ENCODE measurements at regions not wholly inside any gene's neighbourhood (a gene's known extent, or its start where the extent isn't known, plus 50 kb on each side); places are given as distances from the start of the nearest gene placed in this dataset.

- no TSS peak for BruUV-seq (replicated peaks)
- no peak for DNase-seq (ENCODE audit: unreplicated experiment)
- Mint-ChIP-seq H3K36me3 (ENCODE audit: insufficient read depth, unreplicated experiment) (no peaks in the 10 kb centered on the region), H3K9me3 (ENCODE audit: unreplicated experiment) (peaks cover 44% of the 10 kb centered on the region), H3K4me3 (ENCODE audit: unreplicated experiment) (no peak overlapping the region), H3K4me1 (ENCODE audit: insufficient read depth, unreplicated experiment) (no peaks in the 10 kb centered on the region), H3K27me3 (ENCODE audit: insufficient read depth, unreplicated experiment) (no peaks in the 10 kb centered on the region), H3K27ac (ENCODE audit: low read depth, unreplicated experiment) (no peak overlapping the region)
- no peak for TF ChIP-seq CTCF (IDR thresholded peaks at IDR 0.05; ENCODE audit: unreplicated experiment)
- ChIA-PET POLR2A (interaction anchor here (0.7 kb wide), 1 partner anchor 867 kb away, joined by 3 read pairs; no protein-coding TSS in a partner anchor), CTCF (no interaction called here)
- intact Hi-C loops (cut with micrococcal nuclease), result no loop called here
These were observed 329.2 kb upstream of the TSHZ3 start for GRCh38 chr19:31678421-31678820.

DNA sequence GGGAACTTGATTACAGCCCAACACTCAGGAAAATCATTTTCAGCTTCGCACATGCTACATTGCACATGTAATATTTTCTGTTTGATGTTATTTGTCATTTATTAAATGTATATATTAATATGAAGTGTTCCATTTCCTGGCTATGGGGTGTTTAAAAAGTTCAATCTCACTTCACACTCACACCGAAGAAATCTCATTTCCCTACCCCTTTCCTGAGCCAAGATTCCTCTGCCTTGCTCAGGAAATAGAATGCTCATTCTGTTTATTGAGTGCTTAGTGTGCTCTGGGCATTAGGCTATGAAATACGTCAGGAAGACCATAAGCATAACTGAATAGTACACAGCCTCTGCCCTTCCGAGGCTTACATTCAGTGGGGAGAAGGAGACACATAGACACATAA lies 331.9 kb upstream of the TSHZ3 start:
- Mint-ChIP-seq H3K27me3 (ENCODE audit: insufficient read depth, unreplicated experiment) (no peaks in the 10 kb centered on the region), H3K36me3 (ENCODE audit: insufficient read depth, unreplicated experiment) (no peaks in the 10 kb centered on the region), H3K4me3 (ENCODE audit: unreplicated experiment) (no peak overlapping the region), H3K4me1 (ENCODE audit: insufficient read depth, unreplicated experiment) (no peaks in the 10 kb centered on the region), H3K27ac (ENCODE audit: low read depth, unreplicated experiment) (no peak overlapping the region), H3K9me3 (ENCODE audit: unreplicated experiment) (peaks cover 54% of the 10 kb centered on the region)
- no peak for TF ChIP-seq CTCF (IDR thresholded peaks at IDR 0.05; ENCODE audit: unreplicated experiment)
- no TSS peak for BruUV-seq (replicated peaks)
- intact Hi-C loops (cut with micrococcal nuclease), result no loop called here
- DNase-seq (ENCODE audit: unreplicated experiment), result no peak
- POLR2A ChIA-PET, result no interaction called here
- CTCF ChIA-PET, result no interaction called here

GRCh38 chr19:31693131-31693932 lies 344.1 kb upstream of the TSHZ3 start:
- Mint-ChIP-seq H3K27me3 (ENCODE audit: insufficient read depth, unreplicated experiment) (no peaks in the 10 kb centered on the region), H3K27ac (ENCODE audit: low read depth, unreplicated experiment) (no peak overlapping the region), H3K9me3 (ENCODE audit: unreplicated experiment) (peaks cover 36% of the 10 kb centered on the region), H3K4me3 (ENCODE audit: unreplicated experiment) (no peak overlapping the region), H3K4me1 (ENCODE audit: insufficient read depth, unreplicated experiment) (no peaks in the 10 kb centered on the region), H3K36me3 (ENCODE audit: insufficient read depth, unreplicated experiment) (no peaks in the 10 kb centered on the region)
- no peak for TF ChIP-seq CTCF (IDR thresholded peaks at IDR 0.05; ENCODE audit: unreplicated experiment)
- no TSS peak for BruUV-seq (replicated peaks)
- CTCF ChIA-PET, result interaction anchor here (0.6 kb wide), 1 partner anchor 30 kb away, joined by 3 read pairs; no protein-coding TSS in a partner anchor
- DNase-seq (ENCODE audit: unreplicated experiment), result no peak
- intact Hi-C loops (cut with micrococcal nuclease), result no loop called here
- POLR2A ChIA-PET, result no interaction called here

DNA sequence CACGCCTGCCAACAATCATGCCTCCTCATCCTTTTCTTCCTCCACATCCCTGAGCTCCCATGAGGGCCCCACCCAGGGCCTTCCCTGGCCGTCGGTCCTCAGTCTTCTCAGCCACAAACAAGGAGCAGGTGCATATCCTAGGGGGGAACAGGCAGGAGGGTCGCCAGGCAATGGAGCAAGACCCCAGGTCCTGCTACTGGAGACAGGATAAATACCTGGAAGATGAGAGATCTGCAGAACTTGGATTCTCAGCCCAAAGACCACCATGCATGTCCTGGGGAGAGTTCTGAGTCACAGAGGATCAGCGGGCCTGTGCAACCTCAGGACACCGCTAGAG lies 344.7 kb upstream of the TSHZ3 start:
- H3K36me3 Mint-ChIP-seq (ENCODE audit: insufficient read depth, unreplicated experiment), result no peaks in the 10 kb centered on the region
- peaks cover 36% of the 10 kb centered on the region for H3K9me3 Mint-ChIP-seq (ENCODE audit: unreplicated experiment)
- H3K4me3 Mint-ChIP-seq (ENCODE audit: unreplicated experiment), result no peak overlapping the region
- CTCF ChIA-PET, result interaction anchor here (0.6 kb wide), 1 partner anchor 31 kb away, joined by 3 read pairs; no protein-coding TSS in a partner anchor
- no peak for TF ChIP-seq CTCF (IDR thresholded peaks at IDR 0.05; ENCODE audit: unreplicated experiment)
- H3K27me3 Mint-ChIP-seq (ENCODE audit: insufficient read depth, unreplicated experiment), result no peaks in the 10 kb centered on the region
- intact Hi-C loops (cut with micrococcal nuclease), result no loop called here
- DNase-seq (ENCODE audit: unreplicated experiment), result no peak
- POLR2A ChIA-PET, result no interaction called here
- no TSS peak for BruUV-seq (replicated peaks)
- no peak overlapping the region for H3K27ac Mint-ChIP-seq (ENCODE audit: low read depth, unreplicated experiment)
- H3K4me1 Mint-ChIP-seq (ENCODE audit: insufficient read depth, unreplicated experiment), result no peaks in the 10 kb centered on the region
